ENCODE measurements at regions not wholly inside any gene's neighbourhood (a gene's known extent, or its start where the extent isn't known, plus 50 kb on each side); places are given as distances from the start of the nearest gene placed in this dataset.
"Not testable (repeated sequence)": the region's sequence is repeated elsewhere in the genome, so short reads cannot be mapped to it uniquely, and the experiment has no call there.

GRCh38 chr18:70421471-70422390 is 132.9 kb downstream of the SOCS6 start:
- DNase-seq = peak; percentile 17 to 73 (median 38)

DNA sequence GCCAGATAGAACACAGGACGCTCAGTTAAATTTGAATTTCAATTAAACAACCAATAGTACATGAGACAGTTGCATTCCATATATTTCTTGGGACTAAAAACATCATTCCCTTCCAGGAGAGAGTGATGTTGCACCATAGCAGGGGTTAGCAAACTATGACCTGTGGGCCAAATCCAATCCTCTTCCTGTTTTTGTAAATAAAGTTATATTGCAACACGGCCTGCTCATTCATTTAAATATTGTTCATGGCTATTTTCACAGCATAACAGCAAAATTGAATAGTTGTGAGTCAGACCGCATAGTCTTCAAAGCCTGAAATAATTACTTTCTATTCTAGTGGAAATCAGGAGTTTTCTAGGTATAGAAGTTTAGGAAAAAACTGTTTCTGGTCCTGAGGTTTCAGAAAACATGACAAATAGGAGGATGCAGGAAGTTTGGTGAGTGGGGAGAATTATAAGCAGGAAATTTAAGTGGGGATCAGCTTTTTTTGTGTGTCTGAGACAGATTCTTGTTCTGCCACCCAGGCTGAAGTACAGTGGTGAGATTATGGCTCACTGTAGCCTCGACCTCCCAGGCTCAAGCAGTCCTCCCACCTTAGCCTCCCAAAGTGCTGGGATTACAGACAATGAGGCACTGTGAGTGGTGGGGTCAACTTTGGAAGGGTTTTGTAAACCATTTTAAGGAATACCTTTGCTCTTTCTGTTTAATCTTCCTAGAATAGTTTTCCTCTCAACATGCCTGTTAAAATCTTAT is 131.5 kb downstream of the SOCS6 start:
- no peak for DNase-seq

GRCh38 chr18:70419526-70419925 is 130.7 kb downstream of the SOCS6 start:
- no peak for DNase-seq

DNA sequence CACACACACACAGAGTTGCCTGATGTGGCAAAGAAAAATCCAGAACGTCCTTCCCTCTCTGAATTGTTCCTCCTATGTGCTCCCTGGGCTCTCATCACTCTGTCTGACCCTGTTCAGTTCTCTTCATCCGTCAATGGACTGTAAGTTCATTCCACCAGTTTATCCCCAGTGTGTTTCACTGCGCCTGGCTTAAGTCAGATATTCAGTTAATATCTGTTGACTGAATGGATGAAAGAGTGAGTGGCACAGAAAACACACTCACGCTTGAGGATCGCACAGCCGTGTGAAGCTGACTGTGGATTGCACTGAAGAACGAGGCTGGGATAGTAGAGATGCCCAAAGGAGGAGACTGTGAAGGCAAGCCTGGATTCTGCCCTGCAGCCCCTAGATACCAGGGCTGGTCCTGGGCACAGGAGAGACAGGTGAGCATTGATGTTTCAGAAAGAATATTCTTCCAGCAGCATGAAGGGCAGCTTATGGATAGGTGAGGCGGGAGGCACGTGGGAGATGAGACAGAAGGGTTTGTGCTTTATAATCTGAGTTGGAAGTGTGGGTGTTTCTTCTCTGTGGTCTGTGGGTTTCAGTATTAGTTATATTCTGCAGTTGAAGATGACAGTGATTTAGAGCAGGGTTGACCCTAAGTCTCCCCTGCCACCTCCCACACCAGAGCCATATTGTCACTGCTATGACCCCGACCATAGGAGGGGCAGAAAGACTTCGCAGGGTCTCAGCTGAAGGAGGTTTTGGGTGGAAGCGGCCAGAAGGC is 129.9 kb downstream of the SOCS6 start:
- DNase-seq = no peak

DNA sequence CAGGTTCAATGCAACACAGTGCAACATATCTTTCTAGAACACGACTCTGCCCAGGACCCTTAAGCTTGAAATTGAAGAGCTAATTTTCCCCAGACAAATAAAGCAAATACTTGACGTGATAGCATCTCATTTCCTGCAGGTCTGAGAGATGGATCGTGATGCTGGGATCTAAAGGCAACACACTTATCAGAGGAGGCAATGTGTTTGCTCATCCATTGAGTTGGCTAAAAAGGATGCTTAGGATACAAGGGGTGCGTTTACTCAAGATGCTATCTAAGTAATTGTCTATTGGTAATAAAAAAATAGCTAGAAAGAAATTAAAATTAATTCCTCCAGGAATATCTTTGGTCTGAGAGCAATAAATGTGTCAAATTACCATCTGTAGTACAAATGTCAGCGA is 129.0 kb downstream of the SOCS6 start:
- DNase-seq = no peak

DNA sequence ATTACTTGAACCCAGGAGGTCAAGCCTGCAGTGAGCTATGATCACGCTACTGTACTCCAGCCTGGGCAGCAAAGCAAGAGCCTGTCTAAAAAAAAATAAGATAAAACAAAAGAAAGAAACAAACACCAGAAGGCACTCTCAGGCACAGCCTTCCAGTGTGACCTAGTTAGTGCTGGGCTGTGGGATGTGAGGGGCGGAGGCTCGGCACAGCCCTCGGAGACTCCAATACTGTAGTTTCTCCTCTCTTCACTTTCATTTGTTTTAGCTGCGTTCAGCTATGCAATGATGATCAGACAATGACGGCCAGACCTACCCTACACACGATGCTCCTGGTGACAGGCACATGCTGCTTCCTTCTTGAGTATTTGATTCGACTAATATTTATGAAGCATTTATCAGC is 127.7 kb downstream of the SOCS6 start:
- no peak for DNase-seq

DNA sequence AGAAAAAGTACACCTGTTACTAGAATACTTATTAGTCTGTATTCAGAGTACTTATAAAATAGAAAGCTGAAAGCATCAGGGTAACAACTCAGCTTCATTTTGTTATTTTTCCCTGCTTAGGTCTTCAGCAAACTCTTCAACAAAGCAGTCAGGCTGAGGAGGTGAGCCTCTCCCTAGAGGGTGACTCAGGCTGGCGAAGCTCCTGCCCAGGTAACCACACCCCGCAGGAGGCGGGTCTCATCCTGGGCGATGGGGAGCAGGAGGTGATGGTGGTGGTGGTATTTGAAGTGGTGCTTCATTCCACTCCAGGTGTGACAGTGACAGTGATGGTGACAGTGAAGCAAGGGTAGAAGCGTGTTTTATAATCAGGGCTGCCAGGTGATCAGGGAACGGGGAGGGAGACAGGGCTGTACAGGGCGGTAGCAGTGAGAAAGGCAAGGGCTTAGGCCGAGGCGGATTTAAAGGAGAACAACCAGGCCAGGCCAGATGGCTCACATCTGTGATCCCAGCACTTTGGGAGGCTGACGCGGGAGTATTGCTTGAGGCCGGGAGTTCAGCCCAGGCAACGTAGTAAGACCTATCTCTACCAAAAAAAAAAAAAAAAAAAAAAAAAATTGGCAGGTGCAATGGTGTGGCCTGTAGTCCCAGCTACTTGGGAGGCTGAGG is 127.1 kb downstream of the SOCS6 start:
- DNase-seq = no peak

GRCh38 chr18:70414315-70414900 is 125.6 kb downstream of the SOCS6 start:
- no peak for DNase-seq

- DNase-seq = no peak
These were observed 124.6 kb downstream of the SOCS6 start for GRCh38 chr18:70413455-70413854.

- no peak for DNase-seq
These were observed 123.1 kb downstream of the SOCS6 start for GRCh38 chr18:70411876-70412435.

DNA sequence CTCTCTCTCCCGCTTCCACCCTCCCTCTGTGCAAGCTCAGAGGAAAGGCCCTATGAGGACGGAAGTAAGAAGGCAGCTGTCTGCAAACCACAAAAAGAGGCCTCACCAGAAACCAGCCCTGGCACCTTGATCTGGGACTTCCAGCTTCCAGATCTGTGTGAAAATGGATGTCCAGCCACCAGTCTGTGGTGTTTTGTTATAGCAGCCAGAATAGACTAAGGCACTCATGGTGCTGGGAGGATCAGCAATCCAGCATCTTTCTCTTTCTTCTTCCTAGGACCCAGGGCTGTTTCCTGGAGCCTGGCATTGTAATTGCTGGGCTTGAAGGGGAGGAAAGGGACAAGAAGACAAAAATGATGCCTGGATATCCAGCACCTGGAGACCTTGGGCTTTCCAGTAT is 122.5 kb downstream of the SOCS6 start:
- DNase-seq = no peak

DNA sequence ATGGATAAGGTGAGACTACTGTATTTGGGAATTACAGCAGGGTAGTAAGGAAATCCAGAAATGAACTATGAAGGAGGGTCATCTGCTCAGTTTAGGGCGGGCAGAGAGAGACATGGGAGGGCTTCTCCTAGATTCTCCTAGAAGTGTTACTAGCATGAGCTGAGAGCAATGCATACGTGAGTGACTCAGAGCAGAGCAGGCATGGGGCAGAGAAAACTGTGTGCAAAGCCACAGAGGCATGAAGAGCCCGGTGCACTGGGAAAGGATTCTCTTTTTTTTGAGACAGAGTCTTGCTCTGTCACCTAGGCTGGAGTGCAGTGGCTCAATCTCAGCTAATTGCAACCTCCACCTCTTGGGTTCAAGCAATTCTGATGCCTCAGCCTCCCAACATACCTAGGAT is 116.2 kb downstream of the SOCS6 start:
- no peak for DNase-seq

DNA sequence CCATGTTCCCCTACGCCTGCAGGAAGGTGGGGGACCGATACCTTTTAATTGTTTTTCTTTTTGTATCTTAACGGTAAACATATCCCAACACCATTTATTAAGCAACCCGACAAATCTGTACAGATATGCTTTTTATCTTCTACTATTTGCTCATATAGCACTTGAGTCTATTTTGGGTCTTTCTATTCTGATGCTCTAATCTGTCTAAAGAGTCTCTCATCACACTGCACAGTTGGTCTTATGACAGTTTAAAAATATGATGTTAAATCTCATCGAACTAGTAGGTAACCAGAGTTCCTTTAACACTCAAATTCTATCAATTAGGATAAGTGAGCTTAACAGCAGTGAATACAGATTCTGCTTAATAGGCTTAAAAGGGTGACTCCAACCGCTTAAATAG is 111.6 kb downstream of the SOCS6 start:
- DNase-seq = no peak

DNA sequence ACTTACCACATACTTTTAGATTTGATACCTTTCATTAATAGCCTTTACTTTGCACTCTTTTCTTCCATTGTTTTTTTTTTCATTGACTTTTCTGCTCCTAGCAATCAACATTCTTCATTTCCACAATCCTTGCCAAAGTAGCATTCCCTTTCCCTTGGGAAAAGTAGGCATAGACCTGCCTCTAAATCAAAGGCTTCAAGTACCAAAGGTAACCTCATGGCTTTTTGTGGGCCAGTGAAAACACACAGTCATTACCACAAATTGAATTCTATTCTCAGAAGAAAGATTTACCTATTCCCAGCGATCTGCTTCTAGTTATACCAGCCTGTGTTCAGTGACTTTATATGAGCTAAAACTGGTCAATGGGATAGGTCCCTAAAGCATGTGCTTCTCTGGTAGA is 109.2 kb downstream of the SOCS6 start:
- DNase-seq = no peak

- no peak for DNase-seq
These were observed 108.5 kb downstream of the SOCS6 start for GRCh38 chr18:70397259-70397925.

DNA sequence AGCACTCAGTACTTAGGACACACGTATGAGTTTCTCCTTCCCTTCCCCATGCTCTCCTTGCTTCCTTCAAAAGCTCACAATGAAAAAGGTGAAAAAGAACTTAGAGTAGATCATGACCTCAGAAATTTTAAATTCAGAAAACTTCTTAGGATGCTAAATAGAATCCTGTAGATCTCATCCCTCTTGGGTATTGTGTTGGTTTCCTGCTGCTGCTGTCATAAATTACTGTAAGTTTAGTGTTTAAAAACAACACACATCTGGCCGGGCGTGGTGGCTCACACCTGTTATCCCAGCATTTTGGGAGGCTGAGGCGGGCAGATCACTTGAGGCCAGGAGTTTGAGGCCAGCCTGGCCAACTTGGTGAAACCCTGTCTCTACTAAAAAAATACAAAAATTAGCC is 106.9 kb downstream of the SOCS6 start:
- DNase-seq = not testable (repeated sequence)

- DNase-seq = no peak
These were observed 105.8 kb downstream of the SOCS6 start for GRCh38 chr18:70394672-70395071.

DNA sequence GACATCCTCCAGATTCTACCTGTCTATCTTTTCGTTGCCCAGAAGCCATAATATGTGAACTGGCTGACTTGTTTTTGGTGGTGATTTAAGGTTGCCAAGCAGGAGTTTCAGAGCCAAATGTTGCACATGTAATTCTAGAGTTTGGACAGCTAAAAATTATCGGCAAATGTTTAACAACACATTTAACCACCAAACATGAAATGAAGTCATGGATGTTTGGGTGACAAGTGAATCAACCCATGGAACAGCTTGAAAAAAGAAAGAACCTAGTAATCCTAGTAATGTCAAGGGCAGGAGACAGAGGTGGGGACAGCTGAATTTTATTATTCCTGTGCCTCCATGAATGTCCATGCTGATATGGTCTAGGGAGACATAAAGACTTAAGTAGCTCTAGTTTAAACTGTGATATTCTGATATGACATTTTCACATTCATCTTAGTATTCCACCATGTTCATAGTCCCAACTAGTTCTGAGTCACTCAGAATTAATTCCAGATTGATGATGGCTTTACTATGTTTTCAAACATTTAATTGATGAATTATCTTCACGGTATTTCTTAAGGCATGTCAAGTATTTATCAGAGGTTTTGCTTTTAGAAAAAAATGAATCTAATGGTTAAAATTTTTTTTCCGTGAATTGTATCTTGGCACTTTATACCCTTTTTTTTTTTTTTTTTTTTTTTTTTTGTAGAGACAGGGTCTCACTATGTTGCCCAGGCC is 101.7 kb downstream of the SOCS6 start:
- peak in 1 of 3 donors; percentile 65 for DNase-seq

DNA sequence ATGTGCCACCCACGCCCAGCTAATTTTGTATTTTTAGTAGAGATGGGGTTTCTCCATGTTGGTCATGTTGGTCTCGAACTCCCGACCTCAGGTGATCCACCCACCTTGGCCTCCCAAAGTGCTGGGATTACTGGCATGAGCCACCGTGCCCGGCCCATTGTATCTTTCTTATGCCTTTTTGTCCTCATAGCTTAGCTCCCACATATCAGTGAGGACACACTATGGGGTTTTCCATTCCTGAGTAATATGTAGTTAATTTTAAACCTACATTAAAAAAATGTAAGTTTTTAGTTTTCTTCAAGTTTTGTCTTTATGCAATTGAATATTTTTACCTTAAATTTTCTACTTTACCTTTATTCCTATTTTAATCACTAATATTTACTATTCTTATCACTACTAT is 100.2 kb downstream of the SOCS6 start:
- not testable (repeated sequence) for DNase-seq

DNA sequence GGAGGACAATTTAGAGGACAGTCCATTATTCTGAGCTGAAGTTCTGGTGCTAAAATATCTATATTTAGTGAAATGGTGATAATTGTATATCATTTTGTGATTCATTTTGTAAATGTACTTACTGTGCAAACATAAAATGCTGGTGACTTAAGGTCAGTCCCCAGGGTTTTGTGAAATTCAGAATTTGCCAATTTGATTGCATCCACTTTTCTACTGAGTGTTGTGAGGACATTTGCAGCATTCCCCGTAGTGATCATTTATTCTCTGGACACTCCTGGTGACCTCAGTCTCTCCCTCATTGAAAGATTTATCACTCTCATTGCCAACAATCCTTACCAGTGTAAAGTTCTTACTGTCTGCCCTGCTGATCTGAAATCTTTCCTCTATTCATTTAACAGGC is 98.2 kb downstream of the SOCS6 start:
- no peak for DNase-seq

All from muscle of back (tissue), 3 donors.